IMR-90 (cell line): ENCODE measurements at regions not wholly inside any gene's neighbourhood (a gene's known extent, or its start where the extent isn't known, plus 50 kb on each side); places are given as distances from the start of the nearest gene placed in this dataset.
"Not testable (repeated sequence)": the region's sequence is repeated elsewhere in the genome, so short reads cannot be mapped to it uniquely, and the experiment has no call there.

Experiments
- ATAC-seq: fragments of 200-7000 bp; cut with Tn5 transposase; 2 replicates; pipeline ENCODE4 v1.9.1; 2020; ENCODE audit warnings: low read depth, mild to moderate bottlenecking, moderate library complexity
- BruUV-seq: library from RNA; stranded (reverse); fragments of 400-500 nt; replicated peaks from 2 replicates; lab custom pipeline; 2021; lab: Mats Ljungman, UMichigan
- CTCF ChIA-PET: fragments of 300-600 bp; formaldehyde crosslinking; extraction: SDS; loops from one replicate; lab custom pipeline; 2021; ENCODE audit warnings: antibody characterized with exemption; lab: Yijun Ruan, JAX
- POLR2A ChIA-PET: fragments of 300-600 bp; sonication (Branson Sonifier 250); formaldehyde crosslinking; loops from one replicate; lab custom pipeline; 2022; ENCODE audit warnings: antibody characterized with exemption; ENCODE audit not compliant: unreplicated experiment; lab: Charles Lee
- DNase-seq: peaks from one replicate; pipeline ENCODE4 v3.0.0; 2013
- H2AFZ ChIP-seq: replicated peaks from 2 replicates; pipeline ENCODE3; 2013; ENCODE audit warnings: low read length, mild to moderate bottlenecking; ENCODE audit not compliant: poor library complexity
- H2AK5ac ChIP-seq: 2 replicates; pipeline ENCODE4 v1.6.1; 2013; ENCODE audit warnings: low read depth, low read length, inconsistent platforms
- H2AK9ac ChIP-seq: replicated peaks from 2 replicates; pipeline ENCODE3; 2013; ENCODE audit warnings: mild to moderate bottlenecking, low read depth, low read length, moderate library complexity; ENCODE audit not compliant: poor library complexity
- H2BK120ac ChIP-seq: 2 replicates; pipeline ENCODE4 v1.6.1; 2013; ENCODE audit warnings: low read depth, low read length, inconsistent platforms
- H2BK15ac ChIP-seq: 3 replicates; pipeline ENCODE4 v1.6.1; 2013; ENCODE audit warnings: low read depth, low read length, inconsistent platforms
- H2BK20ac ChIP-seq: 2 replicates; pipeline ENCODE4 v1.6.1; 2013; ENCODE audit warnings: low read depth, mild to moderate bottlenecking, inconsistent platforms, low read length, moderate library complexity
- H2BK5ac ChIP-seq: 2 replicates; pipeline ENCODE4 v1.6.1; 2013; ENCODE audit warnings: mild to moderate bottlenecking, low read depth, low read length, inconsistent platforms; ENCODE audit not compliant: poor library complexity, severe bottlenecking
- H3K14ac ChIP-seq: replicated peaks from 2 replicates; pipeline ENCODE4 v1.6.1; 2013; ENCODE audit warnings: low read depth, low read length, inconsistent platforms
- H3K18ac ChIP-seq: 2 replicates; pipeline ENCODE4 v1.6.1; 2013; ENCODE audit warnings: low read depth, low read length, control low read depth
- H3K23ac ChIP-seq: 2 replicates; pipeline ENCODE4 v1.6.1; 2013; ENCODE audit warnings: low read depth, low read length, inconsistent platforms
- H3K27ac ChIP-seq: 2 replicates; pipeline ENCODE4 v1.5.1; 2013; ENCODE audit warnings: mild to moderate bottlenecking, control low read depth, low read length; ENCODE audit not compliant: insufficient read depth
- H3K27me3 ChIP-seq: 2 replicates; pipeline ENCODE4 v1.6.1; 2013; ENCODE audit warnings: low read length; ENCODE audit not compliant: control insufficient read depth, insufficient read depth
- H3K36me3 ChIP-seq: 2 replicates; pipeline ENCODE4 v1.6.1; 2013; ENCODE audit warnings: low read length, mixed read lengths; ENCODE audit not compliant: control insufficient read depth, insufficient read depth
- H3K4ac ChIP-seq: 2 replicates; pipeline ENCODE4 v1.6.1; 2013; ENCODE audit warnings: low read depth, low read length, inconsistent platforms
- H3K4me1 ChIP-seq: 2 replicates; pipeline ENCODE4 v1.6.1; 2013; ENCODE audit warnings: low read length, mixed read lengths; ENCODE audit not compliant: control insufficient read depth, insufficient read depth
- H3K4me2 ChIP-seq: 2 replicates; pipeline ENCODE4 v1.6.1; 2013; ENCODE audit warnings: low read depth, mild to moderate bottlenecking, control low read depth, low read length, moderate library complexity
- H3K4me3 ChIP-seq: 2 replicates; pipeline ENCODE4 v1.5.1; 2013; ENCODE audit warnings: low read depth, mild to moderate bottlenecking, control low read depth, low read length, moderate library complexity; ENCODE audit not compliant: insufficient read depth
- H3K56ac ChIP-seq: 2 replicates; pipeline ENCODE4 v1.6.1; 2013; ENCODE audit warnings: low read length, inconsistent platforms; ENCODE audit not compliant: insufficient read depth; ENCODE audit errors: extremely low read depth
- H3K79me1 ChIP-seq, 2 experiments: 2 replicates each; pipeline ENCODE4 v1.6.1; 2013; ENCODE audit warnings: low read length in 2 of 2, inconsistent platforms in 1 of 2, low read depth in 1 of 2
- H3K9ac ChIP-seq: 2 replicates; pipeline ENCODE4 v1.6.1; 2013; ENCODE audit warnings: low read depth, low read length, control low read depth
- H3K9me1 ChIP-seq: 2 replicates; pipeline ENCODE4 v1.6.1; 2013; ENCODE audit warnings: low read length, inconsistent platforms; ENCODE audit not compliant: insufficient read depth
- H3K9me3 ChIP-seq: 2 replicates; pipeline ENCODE4 v1.6.1; 2013; ENCODE audit warnings: low read length; ENCODE audit not compliant: control insufficient read depth, insufficient read depth
- H4K20me1 ChIP-seq: 2 replicates; pipeline ENCODE4 v1.6.1; 2013; ENCODE audit warnings: low read length, inconsistent platforms; ENCODE audit not compliant: insufficient read depth
- H4K5ac ChIP-seq: 2 replicates; pipeline ENCODE4 v1.6.1; 2013; ENCODE audit warnings: mild to moderate bottlenecking, low read depth, low read length, control low read depth
- H4K8ac ChIP-seq, 2 experiments: 2 replicates each; pipeline ENCODE4 v1.6.1; 2013; ENCODE audit warnings: low read depth in 2 of 2, low read length in 2 of 2, control low read depth in 1 of 2, inconsistent platforms in 1 of 2
- H4K91ac ChIP-seq: 2 replicates; pipeline ENCODE4 v1.6.1; 2013; ENCODE audit warnings: low read depth, low read length, inconsistent platforms; ENCODE audit not compliant: insufficient read depth
- WGBS, 2 experiments: methylation state at CpG; one replicate each; pipeline versions ENCODE4 v1.1.5 to v1.1.7; 2013; ENCODE audit warnings: missing lambda C conversion rate in 2 of 2; ENCODE audit not compliant: insufficient read length in 1 of 2; ENCODE audit errors: extremely low coverage in 2 of 2; 5-methylcytosine and 5-hydroxymethylcytosine counted together
- dilution Hi-C: fragments of 300-500 bp; cut with HindIII; formaldehyde crosslinking; loops from one replicate; pipeline ENCODE4 v1.14.3; 2018; ENCODE audit warnings: low sequenced_read_pairs; ENCODE audit not compliant: unreplicated experiment
- in situ Hi-C: fragments of 300-500 bp; cut with MboI; formaldehyde crosslinking; loops from 3 replicates; pipeline ENCODE4 v1.14.3; 2019; ENCODE audit warnings: low sequenced_read_pairs, inconsistent platforms, mixed read lengths
- intact Hi-C: fragments of 100-400 bp; cut with micrococcal nuclease; formaldehyde crosslinking; loops from 2 replicates; pipeline ENCODE4 v1.10.0; 2022

DNA sequence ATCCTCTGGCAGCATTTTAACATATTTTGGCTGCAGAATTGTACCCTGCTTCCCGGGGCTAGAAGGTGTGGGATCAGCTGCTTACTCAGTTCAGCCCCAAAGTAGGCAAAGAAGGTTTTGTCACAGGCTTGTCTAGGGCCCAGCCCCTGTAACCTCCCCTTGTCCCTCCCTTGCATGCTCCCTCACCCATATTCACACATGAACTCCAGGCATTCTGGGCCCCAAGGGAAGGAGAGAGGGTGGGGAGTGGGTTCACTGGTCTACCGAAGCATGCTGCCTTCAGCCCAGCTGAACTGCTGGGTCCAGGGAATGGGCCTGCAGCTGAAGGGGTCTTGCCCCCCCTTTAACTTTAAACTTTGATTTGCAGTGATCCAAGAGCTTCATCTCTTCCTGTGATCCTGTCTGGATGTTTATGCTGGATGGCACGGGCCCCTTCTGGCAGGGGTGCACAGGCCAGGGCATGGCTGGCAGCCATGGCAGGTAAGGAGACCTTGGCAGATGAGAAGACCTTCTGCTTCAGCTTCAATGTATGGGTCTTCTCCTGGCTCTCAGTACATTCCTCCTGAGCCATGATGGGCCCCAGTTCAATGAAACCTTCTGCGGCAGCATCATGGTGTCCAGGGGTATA lies 513.6 kb upstream of the WSB1 start:
- H2BK120ac ChIP-seq, H4K91ac ChIP-seq, H3K36me3 ChIP-seq, H2BK5ac ChIP-seq, H3K27ac ChIP-seq, H3K4me1 ChIP-seq, H3K9ac ChIP-seq, DNase-seq, H3K23ac ChIP-seq, H3K79me1 ChIP-seq, H3K4me3 ChIP-seq, H4K8ac ChIP-seq, H3K18ac ChIP-seq, dilution Hi-C loops, H3K27me3 ChIP-seq, ATAC-seq, intact Hi-C loops, H2BK15ac ChIP-seq, H4K20me1 ChIP-seq, H3K4ac ChIP-seq, H3K56ac ChIP-seq, H2AK9ac ChIP-seq, H2AFZ ChIP-seq, POLR2A ChIA-PET, H4K5ac ChIP-seq, H3K4me2 ChIP-seq, H2AK5ac ChIP-seq, CTCF ChIA-PET, in situ Hi-C loops, BruUV-seq, H3K14ac ChIP-seq, H2BK20ac ChIP-seq, H3K9me1 ChIP-seq: not testable (repeated sequence)
- WGBS, 2 experiments: 9% methylated on average over 2 of the region's 4 CpGs; no CpG with 5 or more reads in 1 of the 2 experiments
- peaks cover 11% of the 10 kb centered on the region for H3K9me3 ChIP-seq
